ENCODE measurements at regions not wholly inside any gene's neighbourhood (a gene's known extent, or its start where the extent isn't known, plus 50 kb on each side); places are given as distances from the start of the nearest gene placed in this dataset.

GRCh38 chr7:354597-355470 lies 64.9 kb downstream of the FOXL3 start:
- H3K27ac ChIP-seq (ENCODE audit: low read depth in 1 of 3, low read length in 2 of 3), result no peak overlapping the region
- FAIRE-seq (no peak), DNase-seq (no peak)
- no peak overlapping the region for H3K4me3 ChIP-seq (ENCODE audit: low read depth in 1 of 3, low read length in 3 of 3)
- H3K4me1 ChIP-seq (ENCODE audit: control insufficient read depth in 3 of 3, insufficient read depth in 2 of 3, low read depth in 1 of 3, low read length in 2 of 3), result no peaks in the 10 kb centered on the region
- no peaks in the 10 kb centered on the region for H3K36me3 ChIP-seq (ENCODE audit: control insufficient read depth in 3 of 3, insufficient read depth in 2 of 3, low read depth in 1 of 3, low read length in 3 of 3)
- H3K27me3 ChIP-seq (ENCODE audit: control insufficient read depth in 3 of 3, insufficient read depth in 3 of 3, low read length in 3 of 3), result peaks cover 0 to 2% (median 0%) of the 10 kb centered on the region in 3 donors
- H3K9me3 ChIP-seq (ENCODE audit: control insufficient read depth in 2 of 2, insufficient read depth in 1 of 2, low read depth in 1 of 2, low read length in 1 of 2), result peaks cover 0 to 11% of the 10 kb centered on the region in 2 donors
- WGBS, 3 donors, result 85 to 92% (median 91%) methylated on average over 23 to 24 of the region's 24 CpGs

GRCh38 chr7:355568-355967 lies 65.6 kb downstream of the FOXL3 start:
- FAIRE-seq, result no peak
- no peaks in the 10 kb centered on the region for H3K36me3 ChIP-seq (ENCODE audit: control insufficient read depth in 3 of 3, insufficient read depth in 2 of 3, low read depth in 1 of 3, low read length in 3 of 3)
- no peak overlapping the region for H3K27ac ChIP-seq (ENCODE audit: low read depth in 1 of 3, low read length in 2 of 3)
- DNase-seq, result no peak
- peaks cover 0 to 2% (median 0%) of the 10 kb centered on the region in 3 donors for H3K27me3 ChIP-seq (ENCODE audit: control insufficient read depth in 3 of 3, insufficient read depth in 3 of 3, low read length in 3 of 3)
- peaks cover 0 to 12% of the 10 kb centered on the region in 2 donors for H3K9me3 ChIP-seq (ENCODE audit: control insufficient read depth in 2 of 2, insufficient read depth in 1 of 2, low read depth in 1 of 2, low read length in 1 of 2)
- no peak overlapping the region for H3K4me3 ChIP-seq (ENCODE audit: low read depth in 1 of 3, low read length in 3 of 3)
- 96 to 100% (median 98%) methylated on average over 5 of the region's 5 CpGs for WGBS, 3 donors
- no peaks in the 10 kb centered on the region for H3K4me1 ChIP-seq (ENCODE audit: control insufficient read depth in 3 of 3, insufficient read depth in 2 of 3, low read depth in 1 of 3, low read length in 2 of 3)

- no peak for FAIRE-seq
- no peak for DNase-seq
- Histone ChIP-seq H3K27ac (ENCODE audit: low read depth in 1 of 3, low read length in 2 of 3) (no peak overlapping the region), H3K27me3 (ENCODE audit: control insufficient read depth in 3 of 3, insufficient read depth in 3 of 3, low read length in 3 of 3) (peaks cover 0 to 2% (median 0%) of the 10 kb centered on the region in 3 donors), H3K4me3 (ENCODE audit: low read depth in 1 of 3, low read length in 3 of 3) (no peak overlapping the region), H3K4me1 (ENCODE audit: control insufficient read depth in 3 of 3, insufficient read depth in 2 of 3, low read depth in 1 of 3, low read length in 2 of 3) (no peaks in the 10 kb centered on the region), H3K9me3 (ENCODE audit: control insufficient read depth in 2 of 2, insufficient read depth in 1 of 2, low read depth in 1 of 2, low read length in 1 of 2) (peaks cover 0 to 13% of the 10 kb centered on the region in 2 donors), H3K36me3 (ENCODE audit: control insufficient read depth in 3 of 3, insufficient read depth in 2 of 3, low read depth in 1 of 3, low read length in 3 of 3) (no peaks in the 10 kb centered on the region)
- WGBS, 3 donors, result 84 to 89% (median 87%) methylated on average over 5 of the region's 5 CpGs
Measured at GRCh38 chr7:356087-356486, 66.1 kb downstream of the FOXL3 start.

- no peak for DNase-seq
- H3K27ac ChIP-seq (ENCODE audit: low read depth in 1 of 3, low read length in 2 of 3), result no peak overlapping the region
- H3K36me3 ChIP-seq (ENCODE audit: control insufficient read depth in 3 of 3, insufficient read depth in 2 of 3, low read depth in 1 of 3, low read length in 3 of 3), result no peaks in the 10 kb centered on the region
- H3K27me3 ChIP-seq (ENCODE audit: control insufficient read depth in 3 of 3, insufficient read depth in 3 of 3, low read length in 3 of 3), result peaks cover 0 to 2% (median 0%) of the 10 kb centered on the region in 3 donors
- peaks cover 0 to 13% of the 10 kb centered on the region in 2 donors for H3K9me3 ChIP-seq (ENCODE audit: control insufficient read depth in 2 of 2, insufficient read depth in 1 of 2, low read depth in 1 of 2, low read length in 1 of 2)
- FAIRE-seq, result no peak
- peaks cover 0 to 2% (median 0%) of the 10 kb centered on the region in 3 donors for H3K4me1 ChIP-seq (ENCODE audit: control insufficient read depth in 3 of 3, insufficient read depth in 2 of 3, low read depth in 1 of 3, low read length in 2 of 3)
- H3K4me3 ChIP-seq (ENCODE audit: low read depth in 1 of 3, low read length in 3 of 3), result no peak overlapping the region
- WGBS, 3 donors, result 81 to 82% (median 82%) methylated on average over 22 to 24 of the region's 24 CpGs
Measured at GRCh38 chr7:356691-357462, 66.9 kb downstream of the FOXL3 start.

- H3K27ac ChIP-seq (ENCODE audit: low read depth in 1 of 3, low read length in 2 of 3), result no peak overlapping the region
- DNase-seq, result no peak
- WGBS, 3 donors, result 73 to 82% (median 82%) methylated on average over 11 to 12 of the region's 12 CpGs
- FAIRE-seq, result no peak
- H3K4me3 ChIP-seq (ENCODE audit: low read depth in 1 of 3, low read length in 3 of 3), result no peak overlapping the region
- H3K27me3 ChIP-seq (ENCODE audit: control insufficient read depth in 3 of 3, insufficient read depth in 3 of 3, low read length in 3 of 3), result peaks cover 0 to 2% (median 0%) of the 10 kb centered on the region in 3 donors
- H3K4me1 ChIP-seq (ENCODE audit: control insufficient read depth in 3 of 3, insufficient read depth in 2 of 3, low read depth in 1 of 3, low read length in 2 of 3), result peaks cover 0 to 9% (median 0%) of the 10 kb centered on the region in 3 donors
- no peaks in the 10 kb centered on the region for H3K36me3 ChIP-seq (ENCODE audit: control insufficient read depth in 3 of 3, insufficient read depth in 2 of 3, low read depth in 1 of 3, low read length in 3 of 3)
- peaks cover 0 to 13% of the 10 kb centered on the region in 2 donors for H3K9me3 ChIP-seq (ENCODE audit: control insufficient read depth in 2 of 2, insufficient read depth in 1 of 2, low read depth in 1 of 2, low read length in 1 of 2)
Measured at GRCh38 chr7:357531-358209, 67.7 kb downstream of the FOXL3 start.

- peaks cover 0 to 2% (median 0%) of the 10 kb centered on the region in 3 donors for H3K27me3 ChIP-seq (ENCODE audit: control insufficient read depth in 3 of 3, insufficient read depth in 3 of 3, low read length in 3 of 3)
- H3K4me1 ChIP-seq (ENCODE audit: control insufficient read depth in 3 of 3, insufficient read depth in 2 of 3, low read depth in 1 of 3, low read length in 2 of 3), result peaks cover 0 to 10% (median 0%) of the 10 kb centered on the region in 3 donors
- no peak overlapping the region for H3K4me3 ChIP-seq (ENCODE audit: low read depth in 1 of 3, low read length in 3 of 3)
- WGBS, 3 donors, result 83 to 100% (median 94%) methylated on average over 1 of the region's 1 CpG
- DNase-seq (no peak), FAIRE-seq (no peak)
- H3K36me3 ChIP-seq (ENCODE audit: control insufficient read depth in 3 of 3, insufficient read depth in 2 of 3, low read depth in 1 of 3, low read length in 3 of 3), result no peaks in the 10 kb centered on the region
- no peak overlapping the region for H3K27ac ChIP-seq (ENCODE audit: low read depth in 1 of 3, low read length in 2 of 3)
- peaks cover 0 to 13% of the 10 kb centered on the region in 2 donors for H3K9me3 ChIP-seq (ENCODE audit: control insufficient read depth in 2 of 2, insufficient read depth in 1 of 2, low read depth in 1 of 2, low read length in 1 of 2)
Measured at GRCh38 chr7:358352-358751, 68.4 kb downstream of the FOXL3 start.

GRCh38 chr7:359226-359765 lies 69.3 kb downstream of the FOXL3 start:
- H3K9me3 ChIP-seq (ENCODE audit: control insufficient read depth in 2 of 2, insufficient read depth in 1 of 2, low read depth in 1 of 2, low read length in 1 of 2), result peaks cover 0 to 18% of the 10 kb centered on the region in 2 donors
- H3K27ac ChIP-seq (ENCODE audit: low read depth in 1 of 3, low read length in 2 of 3), result no peak overlapping the region
- H3K27me3 ChIP-seq (ENCODE audit: control insufficient read depth in 3 of 3, insufficient read depth in 3 of 3, low read length in 3 of 3), result peaks cover 0 to 2% (median 0%) of the 10 kb centered on the region in 3 donors
- H3K4me1 ChIP-seq (ENCODE audit: control insufficient read depth in 3 of 3, insufficient read depth in 2 of 3, low read depth in 1 of 3, low read length in 2 of 3), result peaks cover 0 to 10% (median 0%) of the 10 kb centered on the region in 3 donors
- H3K4me3 ChIP-seq (ENCODE audit: low read depth in 1 of 3, low read length in 3 of 3), result no peak overlapping the region
- DNase-seq, result no peak
- WGBS, 3 donors, result 77 to 88% (median 80%) methylated on average over 16 to 19 of the region's 19 CpGs
- H3K36me3 ChIP-seq (ENCODE audit: control insufficient read depth in 3 of 3, insufficient read depth in 2 of 3, low read depth in 1 of 3, low read length in 3 of 3), result no peaks in the 10 kb centered on the region
- FAIRE-seq, result no peak

Data from small intestine (tissue), 7 donors.